ENCODE measurements at regions not wholly inside any gene's neighbourhood (a gene's known extent, or its start where the extent isn't known, plus 50 kb on each side); places are given as distances from the start of the nearest gene placed in this dataset.

GRCh38 chr5:133703935-133704334, 91.6 kb upstream of the FSTL4 start:
- no peak overlapping the region for H3K4me3 ChIP-seq (ENCODE audit: low read depth, low read length, poor library complexity, severe bottlenecking)
- H3K4me2 ChIP-seq (ENCODE audit: low read length): no peak overlapping the region
- no peak for DNase-seq (ENCODE audit: low spot score)
- H3K36me3 ChIP-seq (ENCODE audit: insufficient read depth, low read length): no peaks in the 10 kb centered on the region
- POLR2A ChIA-PET: no interaction called here
- H3K79me2 ChIP-seq (ENCODE audit: insufficient read depth, low read depth, low read length): no peaks in the 10 kb centered on the region
- no peaks in the 10 kb centered on the region for H3K9me3 ChIP-seq (ENCODE audit: low read length)
- no peaks in the 10 kb centered on the region for H3K4me1 ChIP-seq (ENCODE audit: insufficient read depth, low read length, poor library complexity, severe bottlenecking)
- intact Hi-C loops (cut with micrococcal nuclease; ENCODE audit: unreplicated experiment): no loop called here
- H3K27ac ChIP-seq (ENCODE audit: low read depth, low read length, poor library complexity, severe bottlenecking): no peak overlapping the region
- no peaks in the 10 kb centered on the region for H3K9me2 ChIP-seq (ENCODE audit: insufficient read depth, low read length)
- H2AFZ ChIP-seq (ENCODE audit: low read length): no peak overlapping the region
- CTCF ChIA-PET (ENCODE audit: unreplicated experiment): interaction anchor here (0.5 kb wide), 1 partner anchor 9 kb away, joined by 4 read pairs; no protein-coding TSS in a partner anchor
- H4K20me1 ChIP-seq (ENCODE audit: insufficient read depth, low read length): no peaks in the 10 kb centered on the region
- no TSS peak for BruUV-seq (replicated peaks)
- TF ChIP-seq, protein P1, sequence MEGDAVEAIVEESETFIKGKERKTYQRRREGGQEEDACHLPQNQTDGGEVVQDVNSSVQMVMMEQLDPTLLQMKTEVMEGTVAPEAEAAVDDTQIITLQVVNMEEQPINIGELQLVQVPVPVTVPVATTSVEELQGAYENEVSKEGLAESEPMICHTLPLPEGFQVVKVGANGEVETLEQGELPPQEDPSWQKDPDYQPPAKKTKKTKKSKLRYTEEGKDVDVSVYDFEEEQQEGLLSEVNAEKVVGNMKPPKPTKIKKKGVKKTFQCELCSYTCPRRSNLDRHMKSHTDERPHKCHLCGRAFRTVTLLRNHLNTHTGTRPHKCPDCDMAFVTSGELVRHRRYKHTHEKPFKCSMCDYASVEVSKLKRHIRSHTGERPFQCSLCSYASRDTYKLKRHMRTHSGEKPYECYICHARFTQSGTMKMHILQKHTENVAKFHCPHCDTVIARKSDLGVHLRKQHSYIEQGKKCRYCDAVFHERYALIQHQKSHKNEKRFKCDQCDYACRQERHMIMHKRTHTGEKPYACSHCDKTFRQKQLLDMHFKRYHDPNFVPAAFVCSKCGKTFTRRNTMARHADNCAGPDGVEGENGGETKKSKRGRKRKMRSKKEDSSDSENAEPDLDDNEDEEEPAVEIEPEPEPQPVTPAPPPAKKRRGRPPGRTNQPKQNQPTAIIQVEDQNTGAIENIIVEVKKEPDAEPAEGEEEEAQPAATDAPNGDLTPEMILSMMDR (conservative IDR thresholded peaks at IDR 0.05; ENCODE audit: low read length): no peak
- TF ChIP-seq EZH2phosphoT487 (IDR thresholded peaks at IDR 0.05; ENCODE audit: borderline replicate concordance, low read depth, low read length): no peak

GRCh38 chr5:133702791-133703770, 90.7 kb upstream of the FSTL4 start:
- H3K4me1 ChIP-seq (ENCODE audit: insufficient read depth, low read length, poor library complexity, severe bottlenecking): no peaks in the 10 kb centered on the region
- H2AFZ ChIP-seq (ENCODE audit: low read length): no peak overlapping the region
- BruUV-seq (replicated peaks): no TSS peak
- no peaks in the 10 kb centered on the region for H3K79me2 ChIP-seq (ENCODE audit: insufficient read depth, low read depth, low read length)
- no peaks in the 10 kb centered on the region for H3K9me2 ChIP-seq (ENCODE audit: insufficient read depth, low read length)
- intact Hi-C loops (cut with micrococcal nuclease; ENCODE audit: unreplicated experiment): no loop called here
- no peak overlapping the region for H3K4me3 ChIP-seq (ENCODE audit: low read depth, low read length, poor library complexity, severe bottlenecking)
- H3K4me2 ChIP-seq (ENCODE audit: low read length): no peak overlapping the region
- no peak for DNase-seq (ENCODE audit: low spot score)
- H3K36me3 ChIP-seq (ENCODE audit: insufficient read depth, low read length): no peaks in the 10 kb centered on the region
- POLR2A ChIA-PET: no interaction called here
- TF ChIP-seq EZH2phosphoT487 (IDR thresholded peaks at IDR 0.05; ENCODE audit: borderline replicate concordance, low read depth, low read length): no peak
- TF ChIP-seq, protein P1 (conservative IDR thresholded peaks at IDR 0.05; ENCODE audit: low read length): no peak
- no peaks in the 10 kb centered on the region for H4K20me1 ChIP-seq (ENCODE audit: insufficient read depth, low read length)
- H3K27ac ChIP-seq (ENCODE audit: low read depth, low read length, poor library complexity, severe bottlenecking): no peak overlapping the region
- no peaks in the 10 kb centered on the region for H3K9me3 ChIP-seq (ENCODE audit: low read length)
- CTCF ChIA-PET (ENCODE audit: unreplicated experiment): no interaction called here

GRCh38 chr5:133701871-133702270, 89.5 kb upstream of the FSTL4 start:
- BruUV-seq (replicated peaks): no TSS peak
- intact Hi-C loops (cut with micrococcal nuclease; ENCODE audit: unreplicated experiment): no loop called here
- Histone ChIP-seq H3K4me2 (ENCODE audit: low read length) (no peak overlapping the region), H3K9me3 (ENCODE audit: low read length) (no peaks in the 10 kb centered on the region), H3K9me2 (ENCODE audit: insufficient read depth, low read length) (no peaks in the 10 kb centered on the region), H2AFZ (ENCODE audit: low read length) (no peak overlapping the region), H3K36me3 (ENCODE audit: insufficient read depth, low read length) (no peaks in the 10 kb centered on the region), H3K79me2 (ENCODE audit: insufficient read depth, low read depth, low read length) (no peaks in the 10 kb centered on the region), H4K20me1 (ENCODE audit: insufficient read depth, low read length) (no peaks in the 10 kb centered on the region), H3K27ac (ENCODE audit: low read depth, low read length, poor library complexity, severe bottlenecking) (no peak overlapping the region), H3K4me3 (ENCODE audit: low read depth, low read length, poor library complexity, severe bottlenecking) (no peak overlapping the region), H3K4me1 (ENCODE audit: insufficient read depth, low read length, poor library complexity, severe bottlenecking) (no peaks in the 10 kb centered on the region)
- no peak for TF ChIP-seq EZH2phosphoT487 (IDR thresholded peaks at IDR 0.05; ENCODE audit: borderline replicate concordance, low read depth, low read length)
- TF ChIP-seq, protein P1 (conservative IDR thresholded peaks at IDR 0.05; ENCODE audit: low read length): no peak
- CTCF ChIA-PET (ENCODE audit: unreplicated experiment): no interaction called here
- DNase-seq (ENCODE audit: low spot score): no peak
- POLR2A ChIA-PET: no interaction called here

All from OCI-LY7 (cell line).